OCI-LY3 (cell line): ENCODE measurements at regions not wholly inside any gene's neighbourhood (a gene's known extent, or its start where the extent isn't known, plus 50 kb on each side); places are given as distances from the start of the nearest gene placed in this dataset.

ENCODE experiments used
- H2AFZ ChIP-seq: fragments of 200-600, 300-600 bp; shearing (Covaris generic); 2 replicates; pipeline ENCODE4 v1.6.0; 2014; ENCODE audit warnings: antibody characterized with exemption, low read depth, low read length
- H3K27ac ChIP-seq: fragments of 200-600, 300-600 bp; sonication (generic); 2 replicates; pipeline ENCODE4 v1.5.1; 2014; ENCODE audit warnings: mild to moderate bottlenecking, low read length, moderate library complexity, mixed read lengths
- H3K27me3 ChIP-seq: fragments of 200-600, 300-600 bp; sonication (generic); 2 replicates; pipeline ENCODE4 v1.6.1; 2014; ENCODE audit warnings: low read depth, low read length, mixed read lengths
- H3K36me3 ChIP-seq: fragments of 200-600, 300-600 bp; sonication (generic); replicated peaks from 2 replicates; pipeline ENCODE3; 2014; ENCODE audit warnings: low read depth, low read length, mixed read lengths
- H3K4me1 ChIP-seq: fragments of 300-600, 200-600 bp; sonication (generic); 2 replicates; pipeline ENCODE4 v1.6.1; 2014; ENCODE audit warnings: low read length, mixed read lengths
- H3K4me2 ChIP-seq: fragments of 200-600, 300-600 bp; sonication (generic); 2 replicates; pipeline ENCODE4 v1.6.1; 2014; ENCODE audit warnings: low read length, mixed read lengths
- H3K4me3 ChIP-seq: fragments of 300-600, 200-600 bp; sonication (generic); 2 replicates; pipeline ENCODE4 v1.5.1; 2014; ENCODE audit warnings: antibody characterized with exemption, mild to moderate bottlenecking, low read length, moderate library complexity
- H3K79me2 ChIP-seq: fragments of 300-600, 200-600 bp; shearing (Covaris generic); 2 replicates; pipeline ENCODE4 v1.6.1; 2014; ENCODE audit warnings: mild to moderate bottlenecking, low read length, mixed read lengths
- H3K9ac ChIP-seq: fragments of 300-600, 200-600 bp; shearing (Covaris generic); 2 replicates; pipeline ENCODE4 v1.6.0; 2014; ENCODE audit warnings: mild to moderate bottlenecking, low read length, moderate library complexity
- H3K9me3 ChIP-seq: fragments of 200-600, 300-600 bp; shearing (Covaris generic); 2 replicates; pipeline ENCODE4 v1.6.1; 2014; ENCODE audit warnings: low read length, mixed read lengths; ENCODE audit not compliant: insufficient read depth
- H4K20me1 ChIP-seq: fragments of 200-600, 300-600 bp; sonication (generic); 2 replicates; pipeline ENCODE4 v1.6.1; 2016; ENCODE audit warnings: low read length, mixed read lengths; ENCODE audit not compliant: insufficient read depth
- CTCF ChIP-seq: fragments of 200-600, 300-600 bp; sonication (generic); IDR thresholded peaks from 2 replicates; pipeline ENCODE4 v1.5.1; 2014; ENCODE audit warnings: antibody characterized with exemption, low read length, low read depth
- EZH2phosphoT487 ChIP-seq: fragments of 200-600 bp; shearing (Covaris generic); IDR thresholded peaks from 2 replicates; pipeline ENCODE4 v1.6.1; 2018; ENCODE audit warnings: antibody characterized with exemption, mixed run types, low read depth

- no peaks in the 10 kb centered on the region for H3K9me3 ChIP-seq
- no peak overlapping the region for H3K27ac ChIP-seq
- no peaks in the 10 kb centered on the region for H3K4me1 ChIP-seq
- TF ChIP-seq CTCF (no peak), EZH2phosphoT487 (no peak)
- no peaks in the 10 kb centered on the region for H4K20me1 ChIP-seq
- no peaks in the 10 kb centered on the region for H3K27me3 ChIP-seq
- H3K36me3 ChIP-seq, result no peaks in the 10 kb centered on the region
- H2AFZ ChIP-seq, result no peak overlapping the region
- no peak overlapping the region for H3K9ac ChIP-seq
- H3K4me3 ChIP-seq, result no peak overlapping the region
- no peaks in the 10 kb centered on the region for H3K79me2 ChIP-seq
- no peak overlapping the region for H3K4me2 ChIP-seq
These were observed 94.7 kb downstream of the DMRTA2 start for GRCh38 chr1:50328552-50328951.

GRCh38 chr1:50326026-50326425 lies 97.2 kb downstream of the DMRTA2 start:
- no peak overlapping the region for H3K4me3 ChIP-seq
- no peak overlapping the region for H2AFZ ChIP-seq
- no peak overlapping the region for H3K4me2 ChIP-seq
- H4K20me1 ChIP-seq, result no peaks in the 10 kb centered on the region
- no peaks in the 10 kb centered on the region for H3K79me2 ChIP-seq
- TF ChIP-seq CTCF (no peak), EZH2phosphoT487 (no peak)
- H3K27ac ChIP-seq, result no peak overlapping the region
- H3K36me3 ChIP-seq, result no peaks in the 10 kb centered on the region
- H3K4me1 ChIP-seq, result no peaks in the 10 kb centered on the region
- no peak overlapping the region for H3K9ac ChIP-seq
- H3K9me3 ChIP-seq, result no peaks in the 10 kb centered on the region
- no peaks in the 10 kb centered on the region for H3K27me3 ChIP-seq

- H3K4me1 ChIP-seq, result no peaks in the 10 kb centered on the region
- H3K9me3 ChIP-seq, result no peaks in the 10 kb centered on the region
- H3K4me2 ChIP-seq, result no peak overlapping the region
- no peak overlapping the region for H3K4me3 ChIP-seq
- no peaks in the 10 kb centered on the region for H3K27me3 ChIP-seq
- H3K79me2 ChIP-seq, result no peaks in the 10 kb centered on the region
- H3K27ac ChIP-seq, result no peak overlapping the region
- TF ChIP-seq EZH2phosphoT487 (no peak), CTCF (no peak)
- H3K9ac ChIP-seq, result no peak overlapping the region
- H3K36me3 ChIP-seq, result no peaks in the 10 kb centered on the region
- H4K20me1 ChIP-seq, result no peaks in the 10 kb centered on the region
- H2AFZ ChIP-seq, result no peak overlapping the region
These were observed 100.7 kb downstream of the DMRTA2 start for GRCh38 chr1:50322579-50322978.

GRCh38 chr1:50318428-50318827 lies 104.8 kb downstream of the DMRTA2 start:
- no peak overlapping the region for H2AFZ ChIP-seq
- H3K4me1 ChIP-seq, result no peaks in the 10 kb centered on the region
- no peak overlapping the region for H3K4me2 ChIP-seq
- H3K36me3 ChIP-seq, result no peaks in the 10 kb centered on the region
- H3K79me2 ChIP-seq, result no peaks in the 10 kb centered on the region
- TF ChIP-seq EZH2phosphoT487 (no peak), CTCF (no peak)
- no peak overlapping the region for H3K27ac ChIP-seq
- H3K9me3 ChIP-seq, result no peaks in the 10 kb centered on the region
- no peak overlapping the region for H3K9ac ChIP-seq
- no peaks in the 10 kb centered on the region for H4K20me1 ChIP-seq
- H3K27me3 ChIP-seq, result no peaks in the 10 kb centered on the region
- no peak overlapping the region for H3K4me3 ChIP-seq
